Astrocyte (in vitro differentiated cells and primary cell): ENCODE measurements at regions not wholly inside any gene's neighbourhood (a gene's known extent, or its start where the extent isn't known, plus 50 kb on each side); places are given as distances from the start of the nearest gene placed in this dataset.

Experiments used
- CTCF ChIP-seq: IDR thresholded peaks from 2 replicates; pipeline ENCODE4 v1.5.1; 2011; ENCODE audit warnings: low read depth, mild to moderate bottlenecking, inconsistent platforms, low read length, moderate library complexity; ENCODE audit not compliant: insufficient read depth
- EZH2 ChIP-seq: IDR thresholded peaks from 2 replicates; pipeline ENCODE4 v1.6.1; 2012; ENCODE audit warnings: mild to moderate bottlenecking, low read length, inconsistent platforms; ENCODE audit not compliant: insufficient read depth

DNA sequence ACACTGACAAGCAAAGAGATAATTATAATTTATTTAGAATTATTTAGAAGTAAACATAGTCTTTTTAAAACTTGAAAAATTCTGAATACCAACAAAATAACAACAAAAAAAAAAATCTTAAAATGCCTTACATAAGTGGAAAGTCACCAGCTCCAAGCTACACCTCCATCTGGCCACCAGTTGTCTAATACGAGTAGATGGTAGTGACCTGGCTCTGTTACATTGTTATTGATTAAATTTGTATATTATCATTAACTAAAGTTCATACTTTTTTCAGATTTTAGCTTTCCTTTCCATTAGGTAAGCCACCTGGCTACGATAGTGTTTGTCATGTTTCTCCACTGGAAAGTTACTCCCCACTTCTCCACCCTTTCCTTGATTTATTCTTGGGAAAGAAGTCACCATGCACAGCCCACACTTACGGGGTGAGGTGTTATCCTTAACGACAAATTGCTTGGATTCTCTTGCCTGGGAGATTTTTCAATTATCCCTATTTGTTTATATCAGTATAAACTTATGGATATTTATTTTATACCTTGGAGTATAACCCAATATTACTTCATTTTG is 464.5 kb upstream of the CHAC2 start:
- TF ChIP-seq CTCF: no peak
- TF ChIP-seq EZH2: no peak
